H1 (cell line): ENCODE measurements at regions not wholly inside any gene's neighbourhood (a gene's known extent, or its start where the extent isn't known, plus 50 kb on each side); places are given as distances from the start of the nearest gene placed in this dataset.

ENCODE experiments used
- CTCF ChIA-PET: fragments of 300-600 bp; sonication (Branson Sonifier 250); formaldehyde crosslinking; loops from one replicate; lab custom pipeline; 2021; ENCODE audit not compliant: partially characterized antibody; lab: Charles Lee
- POLR2A ChIA-PET: fragments of 300-600 bp; sonication (Branson Sonifier 250); formaldehyde crosslinking; loops from one replicate; lab custom pipeline; 2021; ENCODE audit warnings: inconsistent platforms; ENCODE audit not compliant: partially characterized antibody; lab: Charles Lee
- DNase-seq, 2 experiments: peaks; one replicate each; pipeline versions ENCODE4 v3.0.0 to v3.0.0-alpha.2; 2010 to 2022; ENCODE audit warnings: low spot score in 2 of 2, low read depth in 1 of 2, mixed read lengths in 1 of 2
- FAIRE-seq: peaks from 2 replicates; lab custom pipeline; 2011; peaks lifted over from hg19 to GRCh38; lab: Jason Lieb, UNC
- H2AFZ ChIP-seq: 2 replicates; pipeline ENCODE4 v1.8.1; 2012; ENCODE audit warnings: low read length, inconsistent platforms
- H2AK5ac ChIP-seq: 2 replicates; pipeline ENCODE4 v1.6.1; 2013; ENCODE audit warnings: low read depth, low read length
- H2BK120ac ChIP-seq: replicated peaks from 2 replicates; pipeline ENCODE3; 2013; ENCODE audit warnings: low read depth, low read length, inconsistent platforms
- H2BK12ac ChIP-seq: 2 replicates; pipeline ENCODE4 v1.6.1; 2013; ENCODE audit warnings: low read depth, low read length
- H2BK15ac ChIP-seq: 2 replicates; pipeline ENCODE4 v1.6.1; 2013; ENCODE audit warnings: low read length
- H2BK20ac ChIP-seq: 2 replicates; pipeline ENCODE4 v1.6.1; 2013; ENCODE audit warnings: low read length
- H2BK5ac ChIP-seq: 2 replicates; pipeline ENCODE4 v1.6.1; 2013; ENCODE audit warnings: low read depth, low read length
- H3K14ac ChIP-seq: 2 replicates; pipeline ENCODE4 v1.6.1; 2013; ENCODE audit warnings: inconsistent platforms; ENCODE audit not compliant: insufficient read length
- H3K18ac ChIP-seq: 2 replicates; pipeline ENCODE4 v1.6.1; 2013; ENCODE audit warnings: low read length; ENCODE audit errors: extremely low read depth
- H3K23ac ChIP-seq: 2 replicates; pipeline ENCODE4 v1.6.1; 2013; ENCODE audit warnings: inconsistent platforms; ENCODE audit not compliant: insufficient read length
- H3K23me2 ChIP-seq: 2 replicates; pipeline ENCODE4 v1.6.1; 2013; ENCODE audit warnings: low read depth, low read length
- H3K27ac ChIP-seq: 2 replicates; pipeline ENCODE4 v1.6.1; 2011; ENCODE audit warnings: low read depth, low read length, inconsistent platforms
- H3K27me3 ChIP-seq, 4 experiments: replicated peaks in 1 of 4; 1 replicate in 1 of 4; 2 replicates in 3 of 4; pipeline versions ENCODE4 v1.6.1 to v1.8.1; 2011 to 2013; ENCODE audit warnings: low read length in 3 of 4, mild to moderate bottlenecking in 3 of 4, inconsistent platforms in 2 of 4, mixed read lengths in 2 of 4, moderate library complexity in 1 of 4; ENCODE audit not compliant: control insufficient read depth in 3 of 4, insufficient read depth in 3 of 4; ENCODE audit errors: extremely low read depth in 1 of 4
- H3K36me3 ChIP-seq, 4 experiments: 2 replicates each; pipeline versions ENCODE4 v1.6.1 to v1.8.1; 2011 to 2013; ENCODE audit warnings: mild to moderate bottlenecking in 4 of 4, low read length in 3 of 4, moderate library complexity in 2 of 4, control low read depth in 1 of 4, inconsistent platforms in 1 of 4; ENCODE audit not compliant: insufficient read depth in 4 of 4, control insufficient read depth in 2 of 4
- H3K4ac ChIP-seq: replicated peaks from 2 replicates; pipeline ENCODE3; 2013; ENCODE audit warnings: low read length, low read depth, mixed read lengths, inconsistent platforms; ENCODE audit not compliant: insufficient read length
- H3K4me1 ChIP-seq, 4 experiments: replicated peaks in 1 of 4; 1 replicate in 1 of 4; 2 replicates in 3 of 4; pipeline versions ENCODE4 v1.6.1 to v1.8.1; 2011 to 2013; ENCODE audit warnings: low read length in 3 of 4, inconsistent platforms in 2 of 4, mixed read lengths in 1 of 4; ENCODE audit not compliant: insufficient read depth in 4 of 4, control insufficient read depth in 3 of 4
- H3K4me2 ChIP-seq, 2 experiments: 2 replicates each; pipeline versions ENCODE4 v1.6.1 to v1.8.1; 2011 to 2013; ENCODE audit warnings: low read depth in 2 of 2, low read length in 2 of 2, control low read depth in 1 of 2, inconsistent platforms in 1 of 2, mild to moderate bottlenecking in 1 of 2; ENCODE audit not compliant: insufficient read depth in 1 of 2
- H3K4me3 ChIP-seq, 4 experiments: fragments of 200-600, 300-600 bp in 1 of 4; sonication (generic), shearing (Covaris generic), sonication (Bioruptor Twin) in 1 of 4; 2 replicates each; pipeline versions ENCODE4 v1.5.1 to v1.8.1; 2011 to 2016; ENCODE audit warnings: low read length in 4 of 4, low read depth in 3 of 4, control low read depth in 2 of 4, inconsistent platforms in 2 of 4, mild to moderate bottlenecking in 2 of 4, mixed read lengths in 1 of 4, moderate library complexity in 1 of 4; ENCODE audit not compliant: insufficient read depth in 2 of 4; ENCODE audit errors: extremely low read depth in 1 of 4
- H3K56ac ChIP-seq: replicated peaks from 2 replicates; pipeline ENCODE3; 2013; ENCODE audit warnings: low read depth, mild to moderate bottlenecking, mixed read lengths, low read length, inconsistent platforms; ENCODE audit not compliant: insufficient read length
- H3K79me1 ChIP-seq: 2 replicates; pipeline ENCODE4 v1.6.1; 2013; ENCODE audit warnings: low read depth, low read length, control low read depth
- H3K79me2 ChIP-seq, 2 experiments: 2 replicates each; pipeline versions ENCODE4 v1.6.1 to v1.8.1; 2012 to 2013; ENCODE audit warnings: low read length in 2 of 2, mild to moderate bottlenecking in 2 of 2, inconsistent platforms in 1 of 2; ENCODE audit not compliant: insufficient read depth in 2 of 2, control insufficient read depth in 1 of 2
- H3K9ac ChIP-seq, 4 experiments: replicated peaks in 1 of 4; 1 replicate in 1 of 4; 2 replicates in 3 of 4; pipeline versions ENCODE4 v1.6.1 to v1.8.1; 2011 to 2013; ENCODE audit warnings: low read depth in 3 of 4, low read length in 3 of 4, control low read depth in 2 of 4, mild to moderate bottlenecking in 2 of 4, moderate library complexity in 2 of 4, inconsistent platforms in 1 of 4; ENCODE audit errors: extremely low read depth in 1 of 4
- H3K9me3 ChIP-seq, 2 experiments: 2 replicates each; pipeline versions ENCODE4 v1.6.1 to v1.8.1; 2012 to 2013; ENCODE audit warnings: mild to moderate bottlenecking in 2 of 2, moderate library complexity in 2 of 2, control low read depth in 1 of 2, inconsistent platforms in 1 of 2, low read depth in 1 of 2, low read length in 1 of 2, mixed read lengths in 1 of 2; ENCODE audit not compliant: insufficient read depth in 2 of 2
- H4K20me1 ChIP-seq, 2 experiments: replicated peaks in 1 of 2; 2 replicates each; pipeline versions ENCODE3 to v1.8.1; 2011 to 2013; ENCODE audit warnings: inconsistent platforms in 2 of 2, low read length in 2 of 2, mild to moderate bottlenecking in 1 of 2; ENCODE audit not compliant: insufficient read depth in 2 of 2, control insufficient read depth in 1 of 2
- H4K5ac ChIP-seq: 2 replicates; pipeline ENCODE4 v1.6.1; 2013; ENCODE audit warnings: low read length, low read depth, mixed read lengths, inconsistent platforms; ENCODE audit not compliant: insufficient read length
- H4K8ac ChIP-seq: 2 replicates; pipeline ENCODE4 v1.8.0; 2013; ENCODE audit warnings: mild to moderate bottlenecking, moderate library complexity, low read length, inconsistent platforms; ENCODE audit not compliant: insufficient read depth; ENCODE audit errors: extremely low read depth
- H4K91ac ChIP-seq: replicated peaks from 2 replicates; pipeline ENCODE3; 2013; ENCODE audit warnings: low read length, mixed read lengths, inconsistent platforms; ENCODE audit not compliant: insufficient read length
- ATF2 ChIP-seq: IDR thresholded peaks from 2 replicates; pipeline ENCODE4 v1.6.1; 2012; ENCODE audit warnings: low read length, inconsistent platforms
- CBX8 ChIP-seq: fragments of 300-800, 300-1000 bp; sonication (generic); IDR thresholded peaks from 2 replicates; pipeline ENCODE4 v1.7.1; 2016; ENCODE audit warnings: low read depth, low read length, borderline replicate concordance
- CREB1 ChIP-seq: IDR thresholded peaks from 2 replicates; pipeline ENCODE4 v1.6.1; 2012; ENCODE audit warnings: inconsistent platforms
- CTBP2 ChIP-seq: IDR thresholded peaks from 2 replicates; pipeline ENCODE4 v1.7.0; 2011; ENCODE audit warnings: borderline replicate concordance, mild to moderate bottlenecking, moderate library complexity, mixed read lengths, low read length; ENCODE audit not compliant: insufficient read depth, insufficient read length
- GABPA ChIP-seq: IDR thresholded peaks from 2 replicates; pipeline ENCODE4 v1.6.1; 2011; ENCODE audit warnings: mild to moderate bottlenecking, low read length, moderate library complexity, borderline replicate concordance; ENCODE audit not compliant: insufficient read depth
- JUN ChIP-seq: IDR thresholded peaks from 2 replicates; pipeline ENCODE4 v1.6.1; 2011; ENCODE audit warnings: low read depth, mild to moderate bottlenecking, improper control_type of control experiment, low read length
- POLR2AphosphoS5 ChIP-seq: IDR thresholded peaks from 2 replicates; pipeline ENCODE4 v1.6.1; 2011; ENCODE audit warnings: low read depth, low read length
- SIN3A ChIP-seq, 2 experiments: IDR thresholded peaks in 1 of 2; conservative IDR thresholded peaks in 1 of 2; 2 replicates each; pipeline ENCODE4 v1.6.1; 2011 to 2012; ENCODE audit warnings: low read length in 2 of 2, improper control_type of control experiment in 1 of 2, low read depth in 1 of 2, mild to moderate bottlenecking in 1 of 2
- SP1 ChIP-seq: IDR thresholded peaks from 2 replicates; pipeline ENCODE4 v1.6.1; 2011; ENCODE audit warnings: low read depth, low read length
- SRF ChIP-seq: IDR thresholded peaks from 2 replicates; pipeline ENCODE4 v1.6.1; 2011; ENCODE audit warnings: mild to moderate bottlenecking, low read depth, low read length, moderate library complexity
- TAF1 ChIP-seq: IDR thresholded peaks from 2 replicates; pipeline ENCODE4 v1.6.1; 2011; ENCODE audit warnings: mild to moderate bottlenecking, low read depth, low read length
- WGBS, 2 experiments: shearing (Covaris generic) in 1 of 2; methylation state at CpG; one replicate each; pipeline versions ENCODE4 v1.1.6 to v1.1.7; 2013 to 2015; ENCODE audit warnings: low lambda C conversion rate in 2 of 2, mixed read lengths in 2 of 2, inconsistent platforms in 1 of 2, low coverage in 1 of 2, missing lambda C conversion rate in 1 of 2; ENCODE audit not compliant: insufficient replicate concordance in 2 of 2, insufficient coverage in 1 of 2, insufficient read length in 1 of 2; ENCODE audit errors: extremely low coverage in 1 of 2, missing lambda C conversion rate in 1 of 2; 5-methylcytosine and 5-hydroxymethylcytosine counted together

DNA sequence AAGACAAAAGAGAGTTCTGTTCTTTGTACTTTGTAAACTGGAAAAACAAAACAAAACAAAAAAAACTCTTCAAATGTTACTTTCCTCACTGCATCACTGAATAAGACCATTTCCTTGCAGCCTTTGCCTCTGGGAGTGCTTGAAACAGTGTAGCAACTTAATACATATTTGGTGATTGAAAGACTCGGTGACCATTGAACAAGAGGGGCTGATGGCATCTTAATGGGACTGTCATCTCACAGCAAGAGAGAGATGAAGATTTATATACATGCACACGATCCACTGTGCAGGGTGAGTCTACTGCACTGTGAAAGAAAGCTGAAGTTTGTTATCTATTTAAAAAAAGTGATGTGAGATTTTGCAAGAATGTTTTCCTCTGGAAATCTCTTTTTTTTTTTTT, 111.9 kb upstream of the KLHL25 start:
- no peak overlapping the region for H3K56ac ChIP-seq
- peaks cover 0 to 5% (median 0%) of the 10 kb centered on the region in 4 experiments; a peak in 2 of 7 replicates for H3K4me1 ChIP-seq
- H3K79me2 ChIP-seq, result no peaks in the 10 kb centered on the region
- H2BK12ac ChIP-seq, result no peak overlapping the region
- DNase-seq, result no peak
- no peak overlapping the region for H2BK120ac ChIP-seq
- no peak overlapping the region for H3K4ac ChIP-seq
- no peak overlapping the region for H3K4me3 ChIP-seq
- ChIA-PET POLR2A (no interaction called here), CTCF (no interaction called here)
- no peaks in the 10 kb centered on the region for H3K79me1 ChIP-seq
- H4K5ac ChIP-seq, result no peak overlapping the region
- no peak for FAIRE-seq
- no peak overlapping the region for H3K14ac ChIP-seq
- H2BK15ac ChIP-seq, result no peak overlapping the region
- H4K20me1 ChIP-seq, result no peaks in the 10 kb centered on the region
- H3K27ac ChIP-seq, result no peak overlapping the region
- no peak overlapping the region for H3K9ac ChIP-seq
- H3K23ac ChIP-seq, result no peak overlapping the region
- H2BK20ac ChIP-seq, result no peak overlapping the region
- no peak overlapping the region for H4K91ac ChIP-seq
- no peaks in the 10 kb centered on the region for H3K23me2 ChIP-seq
- no peak overlapping the region for H2AK5ac ChIP-seq
- H2AFZ ChIP-seq, result no peak overlapping the region
- no peak overlapping the region for H4K8ac ChIP-seq
- no peak overlapping the region for H3K18ac ChIP-seq
- H2BK5ac ChIP-seq, result no peak overlapping the region
- no peaks in the 10 kb centered on the region for H3K36me3 ChIP-seq
- no peaks in the 10 kb centered on the region for H3K27me3 ChIP-seq
- 86% methylated on average over 2 of the region's 2 CpGs; no CpG with 5 or more reads in 1 of the 2 experiments for WGBS, 2 experiments
- H3K9me3 ChIP-seq, result no peaks in the 10 kb centered on the region
- H3K4me2 ChIP-seq, result no peak overlapping the region
- no peak for TF ChIP-seq TAF1
- TF ChIP-seq SP1, result no peak
- TF ChIP-seq CTBP2, result no peak
- TF ChIP-seq CREB1, result no peak
- no peak for TF ChIP-seq ATF2
- TF ChIP-seq GABPA, result no peak
- no peak for TF ChIP-seq JUN
- TF ChIP-seq SRF, result no peak
- no peak for TF ChIP-seq POLR2AphosphoS5
- TF ChIP-seq CBX8, result no peak
- no peak for TF ChIP-seq SIN3A (conservative IDR thresholded peaks at IDR 0.05 in 1 of 2, IDR thresholded peaks at IDR 0.05 in 1 of 2; ENCODE audit: low read depth in 1 of 2, low read length in 2 of 2)
